Natural killer cell treated with Interleukin-12 subunit alpha and Interleukin-12 subunit beta and Interleukin-15 and Interleukin-18, amount 100 ng/mL, for 72 hours (primary cell): ENCODE measurements at regions not wholly inside any gene's neighbourhood (a gene's known extent, or its start where the extent isn't known, plus 50 kb on each side); places are given as distances from the start of the nearest gene placed in this dataset.

Experiments used
- ATAC-seq, 2 donors: fragments of 150-1000 bp; cut with Tn5 transposase in 1 of 2; sonication (Bioruptor Pico), chemical (Tn5 transposase) in 1 of 2; 2 replicates each; pipeline ENCODE4 v1.10.0; 2021
- DNase-seq: peaks from one replicate; pipeline ENCODE4 v3.0.0; 2022; ENCODE audit warnings: low spot score
- H3K27ac Mint-ChIP-seq, 2 donors: 1 replicate in 1 of 2; 2 replicates in 1 of 2; pipeline ENCODE4 v1.8.0; 2022; ENCODE audit warnings: mixed read lengths in 2 of 2, mild to moderate bottlenecking in 1 of 2, moderate library complexity in 1 of 2
- H3K27me3 Mint-ChIP-seq, 2 donors: 1 replicate in 1 of 2; 2 replicates in 1 of 2; pipeline ENCODE4 v1.8.0; 2022; ENCODE audit warnings: mixed read lengths in 2 of 2
- H3K36me3 Mint-ChIP-seq: one replicate; pipeline ENCODE4 v1.8.0; 2022; ENCODE audit warnings: mixed read lengths
- H3K4me1 Mint-ChIP-seq, 2 donors: 1 replicate in 1 of 2; 2 replicates in 1 of 2; pipeline ENCODE4 v1.8.0; 2022; ENCODE audit warnings: low read depth in 2 of 2, mixed read lengths in 2 of 2, mild to moderate bottlenecking in 1 of 2
- H3K4me3 Mint-ChIP-seq: one replicate; pipeline ENCODE4 v1.8.0; 2022; ENCODE audit warnings: mixed read lengths
- H3K9me3 Mint-ChIP-seq: 2 replicates; pipeline ENCODE4 v1.8.0; 2022; ENCODE audit warnings: mixed read lengths

- Mint-ChIP-seq H3K9me3 (no peaks in the 10 kb centered on the region), H3K36me3 (no peaks in the 10 kb centered on the region), H3K4me1 (no peaks in the 10 kb centered on the region), H3K4me3 (no peak overlapping the region), H3K27me3 (peaks cover 9 to 11% of the 10 kb centered on the region in 2 donors), H3K27ac (no peak overlapping the region)
- no peak for DNase-seq
- no peak for ATAC-seq
These were observed 178.4 kb downstream of the RNF152 start for GRCh38 chr18:61714421-61714820.

- H3K27me3 Mint-ChIP-seq, result peaks cover 5 to 7% of the 10 kb centered on the region in 2 donors
- no peaks in the 10 kb centered on the region for H3K4me1 Mint-ChIP-seq
- H3K27ac Mint-ChIP-seq, result no peak overlapping the region
- no peak overlapping the region for H3K4me3 Mint-ChIP-seq
- DNase-seq (no peak), ATAC-seq (no peak)
- no peaks in the 10 kb centered on the region for H3K36me3 Mint-ChIP-seq
- H3K9me3 Mint-ChIP-seq, result no peaks in the 10 kb centered on the region
These were observed 179.3 kb downstream of the RNF152 start for GRCh38 chr18:61713502-61713901.

- H3K27ac Mint-ChIP-seq, result no peak overlapping the region
- H3K9me3 Mint-ChIP-seq, result no peaks in the 10 kb centered on the region
- no peaks in the 10 kb centered on the region for H3K4me1 Mint-ChIP-seq
- H3K4me3 Mint-ChIP-seq, result no peak overlapping the region
- H3K27me3 Mint-ChIP-seq, result peaks cover 6 to 24% of the 10 kb centered on the region in 2 donors
- no peaks in the 10 kb centered on the region for H3K36me3 Mint-ChIP-seq
- ATAC-seq (no peak), DNase-seq (no peak)
These were observed 182.7 kb downstream of the RNF152 start for GRCh38 chr18:61710082-61710620.

GRCh38 chr18:61706276-61706915 lies 186.4 kb downstream of the RNF152 start:
- Mint-ChIP-seq H3K4me3 (no peak overlapping the region), H3K36me3 (no peaks in the 10 kb centered on the region), H3K4me1 (no peaks in the 10 kb centered on the region), H3K27me3 (peaks cover 8 to 38% of the 10 kb centered on the region in 2 donors), H3K27ac (no peak overlapping the region), H3K9me3 (no peaks in the 10 kb centered on the region)
- DNase-seq, result no peak
- no peak for ATAC-seq

GRCh38 chr18:61703508-61703907 lies 189.3 kb downstream of the RNF152 start:
- Mint-ChIP-seq H3K27ac (no peak overlapping the region), H3K36me3 (no peaks in the 10 kb centered on the region), H3K4me3 (no peak overlapping the region), H3K27me3 (peaks cover 8 to 38% of the 10 kb centered on the region in 2 donors), H3K4me1 (no peaks in the 10 kb centered on the region), H3K9me3 (no peaks in the 10 kb centered on the region)
- DNase-seq (no peak), ATAC-seq (no peak)

- Mint-ChIP-seq H3K27me3 (peaks cover 8 to 29% of the 10 kb centered on the region in 2 donors), H3K4me3 (no peak overlapping the region), H3K9me3 (no peaks in the 10 kb centered on the region), H3K4me1 (no peaks in the 10 kb centered on the region), H3K36me3 (no peaks in the 10 kb centered on the region), H3K27ac (no peak overlapping the region)
- DNase-seq (no peak), ATAC-seq (no peak)
These were observed 190.8 kb downstream of the RNF152 start for GRCh38 chr18:61702007-61702406.

GRCh38 chr18:61699397-61700110 lies 193.3 kb downstream of the RNF152 start:
- no peaks in the 10 kb centered on the region for H3K4me1 Mint-ChIP-seq
- no peak for DNase-seq
- H3K4me3 Mint-ChIP-seq, result no peak overlapping the region
- H3K9me3 Mint-ChIP-seq, result no peaks in the 10 kb centered on the region
- no peak overlapping the region for H3K27ac Mint-ChIP-seq
- H3K36me3 Mint-ChIP-seq, result no peaks in the 10 kb centered on the region
- no peak for ATAC-seq
- H3K27me3 Mint-ChIP-seq, result peaks cover 3 to 21% of the 10 kb centered on the region in 2 donors

- no peak overlapping the region for H3K27ac Mint-ChIP-seq
These were observed 195.4 kb downstream of the RNF152 start for GRCh38 chr18:61697306-61697909.

GRCh38 chr18:61694236-61694635 lies 198.6 kb downstream of the RNF152 start:
- no peaks in the 10 kb centered on the region for H3K36me3 Mint-ChIP-seq
- no peak for ATAC-seq
- H3K4me1 Mint-ChIP-seq, result no peaks in the 10 kb centered on the region
- H3K4me3 Mint-ChIP-seq, result no peak overlapping the region
- DNase-seq, result no peak
- H3K27me3 Mint-ChIP-seq, result peaks cover 7 to 8% of the 10 kb centered on the region in 2 donors
- H3K9me3 Mint-ChIP-seq, result no peaks in the 10 kb centered on the region
- H3K27ac Mint-ChIP-seq, result no peak overlapping the region

More at GRCh38 chr18:61697306-61697909, 195.4 kb downstream of the RNF152 start:
- ATAC-seq (no peak), DNase-seq (no peak)
- Mint-ChIP-seq H3K4me1 (no peaks in the 10 kb centered on the region), H3K9me3 (no peaks in the 10 kb centered on the region), H3K4me3 (no peak overlapping the region), H3K27me3 (peaks cover 0 to 14% of the 10 kb centered on the region in 2 donors), H3K36me3 (no peaks in the 10 kb centered on the region)

- H3K27me3 Mint-ChIP-seq, result peaks cover 0 to 11% of the 10 kb centered on the region in 2 donors
- DNase-seq (no peak), ATAC-seq (no peak)
- no peaks in the 10 kb centered on the region for H3K36me3 Mint-ChIP-seq
- H3K4me1 Mint-ChIP-seq, result no peaks in the 10 kb centered on the region
- H3K9me3 Mint-ChIP-seq, result no peaks in the 10 kb centered on the region
- no peak overlapping the region for H3K27ac Mint-ChIP-seq
- no peak overlapping the region for H3K4me3 Mint-ChIP-seq
These were observed 202.2 kb downstream of the RNF152 start for GRCh38 chr18:61690418-61691138.

- H3K9me3 Mint-ChIP-seq, result no peaks in the 10 kb centered on the region
- H3K4me3 Mint-ChIP-seq, result no peak overlapping the region
- no peaks in the 10 kb centered on the region for H3K4me1 Mint-ChIP-seq
- ATAC-seq (no peak), DNase-seq (no peak)
- no peaks in the 10 kb centered on the region for H3K36me3 Mint-ChIP-seq
- peaks cover 0 to 11% of the 10 kb centered on the region in 2 donors for H3K27me3 Mint-ChIP-seq
- no peak overlapping the region for H3K27ac Mint-ChIP-seq
These were observed 205.5 kb downstream of the RNF152 start for GRCh38 chr18:61687317-61687716.

GRCh38 chr18:61683856-61684255 lies 209.0 kb downstream of the RNF152 start:
- ATAC-seq, result no peak
- DNase-seq, result no peak
- peaks cover 9% of the 10 kb centered on the region for H3K36me3 Mint-ChIP-seq
- H3K27me3 Mint-ChIP-seq, result peaks cover 0 to 4% of the 10 kb centered on the region in 2 donors
- H3K4me3 Mint-ChIP-seq, result no peak overlapping the region
- no peak overlapping the region for H3K27ac Mint-ChIP-seq
- no peaks in the 10 kb centered on the region for H3K4me1 Mint-ChIP-seq
- H3K9me3 Mint-ChIP-seq, result peaks cover 3% of the 10 kb centered on the region

GRCh38 chr18:61681065-61681464 lies 211.7 kb downstream of the RNF152 start:
- H3K27me3 Mint-ChIP-seq, result peaks cover 4 to 5% of the 10 kb centered on the region in 2 donors
- DNase-seq (no peak), ATAC-seq (no peak)
- H3K4me1 Mint-ChIP-seq, result no peaks in the 10 kb centered on the region
- no peak overlapping the region for H3K27ac Mint-ChIP-seq
- H3K9me3 Mint-ChIP-seq, result peaks cover 5% of the 10 kb centered on the region
- peaks cover 12% of the 10 kb centered on the region for H3K36me3 Mint-ChIP-seq
- H3K4me3 Mint-ChIP-seq, result no peak overlapping the region
